NOMO-1 treated with DMSO at 0.1 percent for 48 hours (cell line): ENCODE measurements at regions not wholly inside any gene's neighbourhood (a gene's known extent, or its start where the extent isn't known, plus 50 kb on each side); places are given as distances from the start of the nearest gene placed in this dataset.
"Not testable (repeated sequence)": the region's sequence is repeated elsewhere in the genome, so short reads cannot be mapped to it uniquely, and the experiment has no call there.

Experiments
- DNase-seq: peaks from one replicate; lab custom pipeline; 2025; ENCODE audit not compliant: unreplicated experiment; lab: John Stamatoyannopoulos, UW

- DNase-seq: no peak
These were observed 387.9 kb downstream of the MIAT start for GRCh38 chr22:27045103-27045947.

DNA sequence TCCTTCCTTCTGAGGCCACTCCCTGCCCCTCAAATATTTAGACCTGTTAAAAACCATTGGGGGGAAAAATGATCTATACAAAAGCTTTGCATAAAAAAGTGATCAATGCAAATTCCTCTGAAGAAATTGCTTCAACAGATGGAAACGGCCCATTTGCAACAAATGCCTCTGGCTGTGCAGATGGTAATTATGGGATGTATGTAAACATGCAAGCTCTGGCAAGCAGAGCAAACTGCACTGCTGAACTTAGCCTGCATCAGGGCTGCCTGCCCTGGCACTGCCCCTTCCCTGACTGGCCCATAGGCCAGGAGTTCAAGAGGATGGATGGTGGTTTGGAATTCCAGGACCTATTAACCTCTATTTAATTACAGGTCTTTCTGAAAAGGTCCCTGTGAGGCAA lies 388.7 kb downstream of the MIAT start:
- DNase-seq: no peak

GRCh38 chr22:27046603-27047002 lies 389.2 kb downstream of the MIAT start:
- no peak for DNase-seq

- no peak for DNase-seq
These were observed 393.4 kb downstream of the MIAT start for GRCh38 chr22:27050771-27051170.

GRCh38 chr22:27051407-27051806 lies 394.0 kb downstream of the MIAT start:
- DNase-seq: no peak

GRCh38 chr22:27057717-27058116 lies 400.3 kb downstream of the MIAT start:
- no peak for DNase-seq

DNA sequence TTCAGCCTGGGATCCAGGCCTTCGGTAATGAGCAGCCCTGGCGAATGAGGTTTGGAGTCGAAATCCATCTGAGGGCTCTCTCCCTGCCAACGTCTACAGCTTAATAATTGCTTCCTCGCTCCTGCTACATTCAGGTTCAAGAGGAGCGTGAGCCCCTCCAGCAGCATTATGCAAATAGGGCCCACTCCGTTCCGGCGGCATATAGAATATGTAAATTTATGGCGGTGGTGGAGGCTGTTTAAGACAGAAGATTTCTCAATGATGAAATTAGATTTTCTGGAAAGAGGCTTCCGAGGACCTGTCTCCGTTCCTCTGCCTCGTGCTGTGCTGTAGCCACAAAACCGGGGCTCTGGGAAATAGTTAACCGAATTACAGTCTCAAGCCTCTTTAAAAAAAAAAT lies 402.8 kb downstream of the MIAT start:
- DNase-seq: no peak

- DNase-seq: no peak
These were observed 405.5 kb downstream of the MIAT start for GRCh38 chr22:27062910-27063309.

DNA sequence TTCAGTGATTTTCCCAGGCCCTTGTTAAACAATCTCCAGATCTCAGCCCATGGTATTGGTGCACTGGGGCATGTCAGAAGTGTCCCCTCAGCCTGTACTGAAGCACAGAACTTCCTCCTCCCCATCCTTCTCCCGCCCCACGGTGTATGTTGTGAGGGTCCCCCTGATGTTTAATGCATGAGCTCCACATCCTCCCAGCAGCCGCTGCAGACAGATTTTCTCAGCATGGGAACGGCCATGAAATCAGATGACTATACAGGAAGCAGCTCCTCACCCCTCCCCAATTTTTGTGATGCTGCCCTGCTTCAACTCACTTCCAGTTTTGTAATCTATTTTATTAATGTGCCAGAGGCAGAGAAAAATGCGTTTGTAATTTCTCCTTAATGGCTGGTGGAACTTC lies 406.0 kb downstream of the MIAT start:
- no peak for DNase-seq

GRCh38 chr22:27063841-27064240 lies 406.5 kb downstream of the MIAT start:
- no peak for DNase-seq

DNA sequence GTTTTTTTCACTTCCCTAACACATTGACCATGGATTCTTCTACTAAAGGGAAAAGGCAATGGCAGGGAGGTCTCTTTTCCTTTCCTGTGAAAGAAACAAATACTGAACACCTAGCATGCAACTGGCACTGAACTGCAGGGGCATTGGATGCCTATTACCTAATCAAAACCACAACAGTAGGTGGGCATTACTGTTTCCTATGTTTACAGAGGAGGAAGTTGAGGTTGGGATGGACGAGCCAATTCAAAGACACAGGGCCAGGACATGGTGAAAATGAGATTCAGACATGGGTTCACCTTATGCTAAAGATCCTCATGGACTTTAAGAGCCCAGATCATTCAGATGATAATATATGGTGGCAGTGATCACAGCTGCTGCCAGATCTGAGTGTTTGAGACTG lies 407.0 kb downstream of the MIAT start:
- DNase-seq: peak; percentile 22

DNA sequence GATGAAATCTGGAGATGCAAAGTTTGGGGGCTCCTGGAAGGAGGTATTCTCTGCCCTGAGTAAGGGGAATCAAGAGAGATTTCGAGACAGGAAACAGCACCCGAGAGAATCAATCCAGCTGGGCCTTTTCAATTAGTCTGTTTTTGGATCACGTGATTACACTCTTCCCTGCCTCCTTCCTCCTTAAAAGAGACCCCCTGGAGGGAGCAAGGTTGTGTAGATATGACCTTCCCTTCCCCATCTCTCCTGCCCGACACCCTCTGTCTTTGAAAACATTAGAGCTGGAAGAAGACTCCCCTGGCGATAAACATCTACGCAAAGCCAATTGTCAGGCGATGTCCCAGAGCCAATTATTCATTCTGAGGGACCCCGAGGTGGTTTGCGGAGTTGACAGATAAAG lies 407.9 kb downstream of the MIAT start:
- DNase-seq: no peak

DNA sequence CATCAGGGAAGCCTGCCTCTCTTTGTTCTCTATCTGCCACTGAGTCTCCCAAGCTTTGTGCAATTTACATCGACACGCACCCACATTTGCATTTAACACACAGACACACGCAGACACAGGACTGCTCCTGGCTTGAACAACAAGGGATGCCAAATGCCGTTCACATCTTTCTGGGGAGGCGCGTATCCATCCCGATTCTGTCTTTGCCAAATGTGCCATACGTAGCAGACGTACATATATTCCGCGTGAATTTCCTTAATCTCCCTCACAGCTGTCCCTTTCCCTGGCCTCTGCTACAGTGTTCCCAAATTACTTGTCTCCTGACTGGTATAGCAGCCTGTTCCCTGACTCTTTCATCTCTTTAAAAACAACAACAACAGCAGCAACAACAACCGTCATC lies 409.5 kb downstream of the MIAT start:
- no peak for DNase-seq

GRCh38 chr22:27068121-27068520 lies 410.7 kb downstream of the MIAT start:
- no peak for DNase-seq

- DNase-seq: no peak
These were observed 413.2 kb downstream of the MIAT start for GRCh38 chr22:27070594-27070993.

GRCh38 chr22:27073601-27074425 lies 416.4 kb downstream of the MIAT start:
- no peak for DNase-seq

DNA sequence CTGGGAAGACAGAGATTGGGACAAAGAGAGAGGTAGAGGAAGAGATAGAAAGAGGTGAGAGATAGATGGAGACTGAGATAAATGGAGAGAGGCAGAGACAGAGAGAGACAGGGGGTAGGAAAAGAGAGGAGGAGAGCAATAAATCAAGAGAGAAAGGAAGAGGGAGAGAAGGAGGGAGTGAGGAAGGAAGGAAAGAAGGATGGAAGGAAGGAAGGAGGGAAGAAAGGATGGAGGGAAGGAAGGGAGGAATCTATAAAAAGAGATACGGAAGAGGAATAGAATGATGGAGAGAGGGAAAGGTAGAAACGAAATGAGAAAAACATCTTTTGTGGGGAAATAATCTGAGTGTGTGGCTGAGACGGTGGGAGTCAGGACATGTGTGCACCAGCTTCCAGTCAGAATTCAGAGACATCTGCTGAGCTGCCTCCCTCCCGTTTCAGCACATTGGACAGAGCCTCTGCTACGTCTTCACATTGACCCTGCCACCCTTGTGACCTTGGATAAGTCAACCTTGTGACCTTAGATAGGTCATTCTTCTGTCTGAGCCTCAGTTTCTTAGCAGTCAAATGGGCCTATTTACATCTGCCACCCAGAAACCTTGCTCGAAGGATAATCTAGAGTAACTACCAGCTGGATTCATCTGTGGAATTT lies 417.8 kb downstream of the MIAT start:
- DNase-seq: peak; percentile 3

GRCh38 chr22:27075891-27076290 lies 418.5 kb downstream of the MIAT start:
- no peak for DNase-seq

GRCh38 chr22:27078064-27078463 lies 420.7 kb downstream of the MIAT start:
- DNase-seq: not testable (repeated sequence)

DNA sequence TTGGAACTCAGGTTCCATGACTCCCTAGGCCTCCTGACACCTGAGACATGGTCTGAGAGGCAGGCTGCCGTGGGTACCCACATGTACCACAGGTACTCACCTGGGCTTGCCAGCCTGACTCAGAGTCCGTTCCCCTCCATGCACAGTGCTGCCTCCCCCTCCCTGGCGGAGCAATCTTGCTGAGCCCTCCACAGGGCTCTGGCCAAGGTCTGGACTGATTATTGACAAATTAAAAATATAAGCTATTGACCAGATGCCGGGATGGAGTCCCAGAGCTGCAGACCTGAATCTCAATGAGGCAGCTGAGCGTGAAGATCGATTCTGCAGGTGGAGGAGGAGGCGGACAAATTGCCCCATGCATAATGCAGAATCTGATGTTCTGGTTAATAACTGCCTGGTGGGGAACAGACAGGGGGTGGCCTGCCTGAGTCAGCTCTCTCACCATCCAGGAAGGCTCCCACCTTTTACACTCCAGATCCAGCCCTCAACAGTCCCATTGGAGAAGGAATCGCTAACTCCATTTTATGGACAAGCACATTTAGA lies 422.7 kb downstream of the MIAT start:
- DNase-seq: no peak

GRCh38 chr22:27080863-27081262 lies 423.5 kb downstream of the MIAT start:
- DNase-seq: no peak
